Keratinocyte (primary cell): ENCODE measurements at regions not wholly inside any gene's neighbourhood (a gene's known extent, or its start where the extent isn't known, plus 50 kb on each side); places are given as distances from the start of the nearest gene placed in this dataset.

Experiments used
- CTCF ChIP-seq, 3 experiments: IDR thresholded peaks in 1 of 3; conservative IDR thresholded peaks in 1 of 3; optimal IDR thresholded peaks in 1 of 3; 2 replicates in 2 of 3; 3 replicates in 1 of 3; pipeline versions ENCODE3 to v1.5.1; 2011; ENCODE audit warnings: low read length in 3 of 3, mild to moderate bottlenecking in 3 of 3, moderate library complexity in 2 of 3, control low read depth in 1 of 3, inconsistent platforms in 1 of 3; ENCODE audit not compliant: insufficient read depth in 2 of 3; ENCODE audit errors: extremely low read depth in 1 of 3
- EZH2 ChIP-seq: IDR thresholded peaks from one replicate; pipeline ENCODE4 v1.6.1; 2012; ENCODE audit warnings: inconsistent platforms, mild to moderate bottlenecking, low read length, moderate library complexity

GRCh38 chr12:127558361-127558760, 708.6 kb upstream of the TMEM132C start:
- TF ChIP-seq CTCF (optimal IDR thresholded peaks at IDR 0.05 in 1 of 3, IDR thresholded peaks at IDR 0.05 in 1 of 3, conservative IDR thresholded peaks at IDR 0.05 in 1 of 3; ENCODE audit: extremely low read depth in 1 of 3, insufficient read depth in 2 of 3, low read length in 3 of 3) (no peak), EZH2 (no peak)
